ENCODE measurements at regions not wholly inside any gene's neighbourhood (a gene's known extent, or its start where the extent isn't known, plus 50 kb on each side); places are given as distances from the start of the nearest gene placed in this dataset.

GRCh38 chr21:23718446-23719285 lies 1888.6 kb downstream of the MRPL39 start:
- no peak for TF ChIP-seq CTCF (optimal IDR thresholded peaks at IDR 0.05 in 1 of 3, IDR thresholded peaks at IDR 0.05 in 1 of 3, conservative IDR thresholded peaks at IDR 0.05 in 1 of 3; ENCODE audit: extremely low read depth in 1 of 3, insufficient read depth in 2 of 3, low read length in 3 of 3)
- no peak for TF ChIP-seq EZH2 (IDR thresholded peaks at IDR 0.05; ENCODE audit: low read length)

Measured in keratinocyte (primary cell).